Panc1 (cell line): ENCODE measurements at regions not wholly inside any gene's neighbourhood (a gene's known extent, or its start where the extent isn't known, plus 50 kb on each side); places are given as distances from the start of the nearest gene placed in this dataset.

Experiments
- ATAC-seq: fragments of 200-7000 bp; cut with Tn5 transposase; 2 replicates; pipeline ENCODE4 v1.9.1; 2020; ENCODE audit warnings: mild to moderate bottlenecking, moderate library complexity
- BruUV-seq: library from RNA; stranded (reverse); fragments of 400-500 nt; replicated peaks from 2 replicates; lab custom pipeline; 2021; lab: Mats Ljungman, UMichigan
- CTCF ChIA-PET: fragments of 300-600 bp; sonication (Branson Sonifier 250); formaldehyde crosslinking; loops from one replicate; lab custom pipeline; 2022; ENCODE audit warnings: antibody characterized with exemption; lab: Charles Lee
- POLR2A ChIA-PET: fragments of 300-600 bp; sonication (Branson Sonifier 250); formaldehyde crosslinking; loops from one replicate; lab custom pipeline; 2022; ENCODE audit warnings: antibody characterized with exemption; lab: Charles Lee
- DNase-seq: peaks from one replicate; pipeline ENCODE4 v3.0.0-alpha.2; 2010; ENCODE audit warnings: low read depth, low spot score
- H3K27ac ChIP-seq: 2 replicates; pipeline ENCODE4 v1.5.1; 2011; ENCODE audit warnings: mild to moderate bottlenecking, low read length, inconsistent platforms
- H3K27me3 ChIP-seq: fragments of 200-500 bp; sonication (Bioruptor generic); 2 replicates; pipeline ENCODE4 v1.6.0; 2014; ENCODE audit warnings: low read length, inconsistent platforms; ENCODE audit not compliant: control insufficient read depth, insufficient read depth
- H3K36me3 ChIP-seq: fragments of 200-500 bp; sonication (Bioruptor generic); 2 replicates; pipeline ENCODE4 v1.5.1; 2014; ENCODE audit warnings: inconsistent platforms, mild to moderate bottlenecking, low read length, moderate library complexity; ENCODE audit not compliant: control insufficient read depth, insufficient read depth
- H3K4me1 ChIP-seq: 2 replicates; pipeline ENCODE4 v1.5.1; 2011; ENCODE audit warnings: inconsistent platforms, mild to moderate bottlenecking, low read length, moderate library complexity; ENCODE audit not compliant: control insufficient read depth, insufficient read depth
- H3K4me3 ChIP-seq, 2 experiments: 2 replicates each; pipeline ENCODE4 v1.5.1; 2011 to 2012; ENCODE audit warnings: low read depth in 2 of 2, low read length in 2 of 2, mild to moderate bottlenecking in 2 of 2, inconsistent platforms in 1 of 2, moderate library complexity in 1 of 2
- H3K9me3 ChIP-seq: fragments of 200-500 bp; sonication (Bioruptor generic); 2 replicates; pipeline ENCODE4 v1.5.1; 2014; ENCODE audit warnings: low read depth, mild to moderate bottlenecking, inconsistent platforms, low read length, moderate library complexity; ENCODE audit not compliant: control insufficient read depth, insufficient read depth
- CTCF ChIP-seq: fragments of 450-650 bp; IDR thresholded peaks from 2 replicates; pipeline ENCODE4 v1.5.1; 2017; ENCODE audit warnings: mild to moderate bottlenecking
- POLR2AphosphoS5 ChIP-seq: IDR thresholded peaks from 2 replicates; pipeline ENCODE4 v1.6.1; 2012; ENCODE audit warnings: mild to moderate bottlenecking, low read depth, low read length, moderate library complexity
- REST ChIP-seq, 2 experiments: IDR thresholded peaks; 2 replicates each; pipeline ENCODE4 v1.6.1; 2011 to 2012; ENCODE audit warnings: low read depth in 2 of 2, control low read depth in 1 of 2, low read length in 1 of 2, mild to moderate bottlenecking in 1 of 2, moderate library complexity in 1 of 2; ENCODE audit not compliant: insufficient read depth in 1 of 2
- SIN3A ChIP-seq: IDR thresholded peaks from 2 replicates; pipeline ENCODE4 v1.6.1; 2012; ENCODE audit warnings: low read depth, mild to moderate bottlenecking, low read length, moderate library complexity, borderline replicate concordance; ENCODE audit not compliant: insufficient read depth
- TCF7L2 ChIP-seq: IDR thresholded peaks from 2 replicates; pipeline ENCODE4 v1.6.1; 2011; ENCODE audit warnings: mild to moderate bottlenecking, low read depth, low read length, inconsistent platforms
- in situ Hi-C: cut with HindIII; loops from 2 replicates; pipeline ENCODE4 v1.10.0; 2016; ENCODE audit warnings: low sequenced_read_pairs, low pct_unique_long_range_greater_than_20kb
- intact Hi-C: fragments of 100-400 bp; cut with micrococcal nuclease; formaldehyde crosslinking; loops from one replicate; pipeline ENCODE4 v1.10.0; 2022; ENCODE audit not compliant: unreplicated experiment

GRCh38 chr4:60794372-60794771 lies 405.8 kb upstream of the ADGRL3 start:
- no peaks in the 10 kb centered on the region for H3K36me3 ChIP-seq
- CTCF ChIA-PET = no interaction called here

GRCh38 chr4:60799214-60799613 lies 400.9 kb upstream of the ADGRL3 start:
- in situ Hi-C loops (no loop called here), intact Hi-C loops (no loop called here)
- Histone ChIP-seq H3K9me3 (no peaks in the 10 kb centered on the region), H3K4me3 (no peak overlapping the region), H3K27ac (no peak overlapping the region), H3K4me1 (no peaks in the 10 kb centered on the region), H3K36me3 (no peaks in the 10 kb centered on the region), H3K27me3 (no peaks in the 10 kb centered on the region)
- ChIA-PET CTCF (no interaction called here), POLR2A (no interaction called here)
- BruUV-seq = no TSS peak
- DNase-seq (no peak), ATAC-seq (no peak)
- TF ChIP-seq REST (IDR thresholded peaks at IDR 0.05; ENCODE audit: insufficient read depth in 1 of 2, low read depth in 2 of 2, low read length in 1 of 2) (no peak), SIN3A (no peak), CTCF (no peak), POLR2AphosphoS5 (no peak), TCF7L2 (no peak)

More at GRCh38 chr4:60794372-60794771, 405.8 kb upstream of the ADGRL3 start:
- no peaks in the 10 kb centered on the region for H3K27me3 ChIP-seq
- H3K9me3 ChIP-seq = no peaks in the 10 kb centered on the region
- H3K27ac ChIP-seq = no peak overlapping the region
- no peak for DNase-seq
- BruUV-seq = no TSS peak
- in situ Hi-C loops = no loop called here
- no peak overlapping the region for H3K4me3 ChIP-seq
- TF ChIP-seq SIN3A = no peak
- TF ChIP-seq REST (IDR thresholded peaks at IDR 0.05; ENCODE audit: insufficient read depth in 1 of 2, low read depth in 2 of 2, low read length in 1 of 2) = no peak
- TF ChIP-seq CTCF = no peak
- no peak for TF ChIP-seq TCF7L2
- no peak for TF ChIP-seq POLR2AphosphoS5
- no peaks in the 10 kb centered on the region for H3K4me1 ChIP-seq
- intact Hi-C loops = no loop called here
- no peak for ATAC-seq
- POLR2A ChIA-PET = no interaction called here
